HEK293 (cell line): ENCODE measurements at regions not wholly inside any gene's neighbourhood (a gene's known extent, or its start where the extent isn't known, plus 50 kb on each side); places are given as distances from the start of the nearest gene placed in this dataset.

Experiments used
- CTCF ChIA-PET: fragments of 350-600 bp; formaldehyde crosslinking; extraction: SDS; loops from one replicate; lab custom pipeline; 2021; ENCODE audit warnings: antibody characterized with exemption; lab: Yijun Ruan, JAX
- POLR2A ChIA-PET: fragments of 300-600 bp; formaldehyde crosslinking; extraction: SDS; loops from one replicate; lab custom pipeline; 2020; ENCODE audit warnings: antibody characterized with exemption, inconsistent platforms; lab: Yijun Ruan, JAX
- H3K27ac ChIP-seq: fragments of 200-500 bp; sonication (Bioruptor generic); 2 replicates; pipeline ENCODE4 v1.5.1; 2014; ENCODE audit warnings: low read depth, low read length, control low read depth, inconsistent platforms; ENCODE audit errors: extremely low read depth
- H3K36me3 ChIP-seq, 2 experiments: fragments of 200-500 bp in 1 of 2; sonication (Bioruptor generic) in 1 of 2; 1 replicate in 1 of 2; 2 replicates in 1 of 2; pipeline ENCODE4 v1.5.1; 2014 to 2017; ENCODE audit warnings: inconsistent platforms in 2 of 2, low read length in 2 of 2; ENCODE audit not compliant: control insufficient read depth in 2 of 2, insufficient read depth in 1 of 2
- H3K4me1 ChIP-seq: fragments of 200-500 bp; sonication (Bioruptor generic); 2 replicates; pipeline ENCODE4 v1.5.1; 2014; ENCODE audit warnings: mild to moderate bottlenecking, low read length, inconsistent platforms; ENCODE audit not compliant: control insufficient read depth, insufficient read depth
- H3K4me3 ChIP-seq: 2 replicates; pipeline ENCODE4 v1.5.1; 2011; ENCODE audit warnings: low read depth, mild to moderate bottlenecking, control low read depth, low read length, moderate library complexity
- H3K9me3 ChIP-seq: fragments of 200-500 bp; sonication (Bioruptor generic); 2 replicates; pipeline ENCODE4 v1.5.1; 2014; ENCODE audit warnings: low read depth, low read length, inconsistent platforms; ENCODE audit not compliant: control insufficient read depth, insufficient read depth
- BCL11A ChIP-seq: fragments of 450-650 bp; formaldehyde crosslinking; IDR thresholded peaks from 2 replicates; pipeline ENCODE4 v1.5.1; 2016; ENCODE audit warnings: low read depth, missing biosample characterization, missing genetic modification characterization
- INSM2 ChIP-seq: fragments of 450-650 bp; formaldehyde crosslinking; IDR thresholded peaks from 2 replicates; pipeline ENCODE4 v1.5.1; 2016; ENCODE audit warnings: missing biosample characterization, missing genetic modification characterization
- MZF1 ChIP-seq: fragments of 450-650 bp; formaldehyde crosslinking; IDR thresholded peaks from 2 replicates; pipeline ENCODE4 v1.5.1; 2017; ENCODE audit warnings: missing biosample characterization, missing genetic modification characterization, borderline replicate concordance
- OVOL3 ChIP-seq: fragments of 450-650 bp; formaldehyde crosslinking; IDR thresholded peaks from 2 replicates; pipeline ENCODE4 v1.5.1; 2016; ENCODE audit warnings: missing biosample characterization, missing genetic modification characterization
- SCRT2 ChIP-seq: fragments of 450-650 bp; formaldehyde crosslinking; IDR thresholded peaks from 2 replicates; pipeline ENCODE4 v1.5.1; 2016; ENCODE audit warnings: missing biosample characterization, missing genetic modification characterization
- SP7 ChIP-seq: fragments of 450-650 bp; formaldehyde crosslinking; IDR thresholded peaks from 2 replicates; pipeline ENCODE4 v1.5.1; 2016; ENCODE audit warnings: missing biosample characterization, missing genetic modification characterization
- TCF7L2 ChIP-seq: IDR thresholded peaks from 2 replicates; pipeline ENCODE4 v1.6.1; 2011; ENCODE audit warnings: low read depth, mild to moderate bottlenecking, inconsistent platforms, low read length, moderate library complexity, borderline replicate concordance
- ZBTB1 ChIP-seq: fragments of 450-650 bp; formaldehyde crosslinking; IDR thresholded peaks from 2 replicates; pipeline ENCODE4 v1.5.1; 2016; ENCODE audit warnings: missing biosample characterization, missing genetic modification characterization
- ZBTB26 ChIP-seq: fragments of 450-650 bp; formaldehyde crosslinking; optimal IDR thresholded peaks from 2 replicates; pipeline ENCODE3; 2016; ENCODE audit warnings: missing biosample characterization, mild to moderate bottlenecking, missing genetic modification characterization
- ZBTB8A ChIP-seq: fragments of 450-650 bp; formaldehyde crosslinking; IDR thresholded peaks from 2 replicates; pipeline ENCODE4 v1.5.1; 2016; ENCODE audit warnings: missing biosample characterization, missing genetic modification characterization
- ZIC2 ChIP-seq: fragments of 450-650 bp; formaldehyde crosslinking; IDR thresholded peaks from 2 replicates; pipeline ENCODE4 v1.5.1; 2016; ENCODE audit warnings: missing biosample characterization, missing genetic modification characterization
- ZNF157 ChIP-seq: fragments of 450-650 bp; formaldehyde crosslinking; IDR thresholded peaks from 2 replicates; pipeline ENCODE4 v1.5.1; 2016; ENCODE audit warnings: missing biosample characterization, missing genetic modification characterization
- ZNF292 ChIP-seq: fragments of 450-650 bp; formaldehyde crosslinking; IDR thresholded peaks from 2 replicates; pipeline ENCODE4 v1.5.1; 2016; ENCODE audit warnings: low read depth, missing biosample characterization, missing genetic modification characterization, borderline replicate concordance
- ZNF501 ChIP-seq: fragments of 450-650 bp; formaldehyde crosslinking; IDR thresholded peaks from 2 replicates; pipeline ENCODE4 v1.5.1; 2016; ENCODE audit warnings: missing biosample characterization, missing genetic modification characterization
- ZNF645 ChIP-seq: fragments of 450-650 bp; formaldehyde crosslinking; IDR thresholded peaks from 2 replicates; pipeline ENCODE4; 2016; ENCODE audit warnings: missing biosample characterization, missing genetic modification characterization
- ZNF843 ChIP-seq: fragments of 450-650 bp; formaldehyde crosslinking; IDR thresholded peaks from 2 replicates; pipeline ENCODE4 v1.5.1; 2016; ENCODE audit warnings: missing biosample characterization, missing genetic modification characterization
- TF ChIP-seq, protein P1 (sequence below): fragments of 450-650 bp; formaldehyde crosslinking; IDR thresholded peaks from 2 replicates; pipeline ENCODE4 v1.5.1; 2017; ENCODE audit warnings: missing biosample characterization, missing genetic modification characterization
- TF ChIP-seq, protein P2 (sequence below): fragments of 450-650 bp; formaldehyde crosslinking; IDR thresholded peaks from 2 replicates; pipeline ENCODE4 v1.5.1; 2017; ENCODE audit warnings: missing biosample characterization, mild to moderate bottlenecking, missing genetic modification characterization, moderate library complexity

DNA sequence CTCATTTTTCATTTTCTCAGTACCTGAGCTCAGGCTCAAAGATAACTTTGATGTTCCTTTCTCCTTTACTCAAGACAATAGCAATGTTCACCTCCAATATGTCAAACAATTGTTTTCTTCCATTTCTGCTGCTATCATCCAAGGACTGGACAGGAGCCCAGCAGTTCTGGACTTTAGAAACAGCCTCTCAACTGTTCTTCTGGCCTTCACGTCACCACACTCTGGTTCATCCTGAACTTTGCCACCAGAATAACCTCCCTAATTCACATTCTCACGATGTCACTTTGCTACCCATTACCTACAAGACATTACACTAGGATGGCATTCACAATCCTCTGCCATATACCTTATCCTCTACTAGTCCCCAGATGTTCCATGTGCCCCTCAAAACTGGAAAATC, 60.6 kb upstream of the PLEKHG1 start:
- peaks cover 10% of the 10 kb centered on the region for H3K4me1 ChIP-seq
- TF ChIP-seq SCRT2 = no peak
- no peak for TF ChIP-seq OVOL3 (tag by site-specific recombination)
- TF ChIP-seq ZNF157 (tag by site-specific recombination) = no peak
- TF ChIP-seq, protein P1, sequence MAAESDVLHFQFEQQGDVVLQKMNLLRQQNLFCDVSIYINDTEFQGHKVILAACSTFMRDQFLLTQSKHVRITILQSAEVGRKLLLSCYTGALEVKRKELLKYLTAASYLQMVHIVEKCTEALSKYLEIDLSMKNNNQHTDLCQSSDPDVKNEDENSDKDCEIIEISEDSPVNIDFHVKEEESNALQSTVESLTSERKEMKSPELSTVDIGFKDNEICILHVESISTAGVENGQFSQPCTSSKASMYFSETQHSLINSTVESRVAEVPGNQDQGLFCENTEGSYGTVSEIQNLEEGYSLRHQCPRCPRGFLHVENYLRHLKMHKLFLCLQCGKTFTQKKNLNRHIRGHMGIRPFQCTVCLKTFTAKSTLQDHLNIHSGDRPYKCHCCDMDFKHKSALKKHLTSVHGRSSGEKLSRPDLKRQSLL = no peak
- no peak for TF ChIP-seq TCF7L2
- no peak for TF ChIP-seq MZF1 (tag by site-specific recombination)
- TF ChIP-seq SP7 (tag by site-specific recombination) = no peak
- TF ChIP-seq ZNF843 = no peak
- no peak for TF ChIP-seq ZNF501 (tag by site-specific recombination)
- TF ChIP-seq ZBTB1 (tag by site-specific recombination) = no peak
- TF ChIP-seq BCL11A (tag by site-specific recombination) = no peak
- no peak for TF ChIP-seq ZIC2 (tag by site-specific recombination)
- TF ChIP-seq ZNF645 = no peak
- no peaks in the 10 kb centered on the region for H3K9me3 ChIP-seq
- no peak overlapping the region for H3K27ac ChIP-seq
- H3K4me3 ChIP-seq = no peak overlapping the region
- CTCF ChIA-PET = no interaction called here
- no peaks in the 10 kb centered on the region for H3K36me3 ChIP-seq
- POLR2A ChIA-PET = no interaction called here

DNA sequence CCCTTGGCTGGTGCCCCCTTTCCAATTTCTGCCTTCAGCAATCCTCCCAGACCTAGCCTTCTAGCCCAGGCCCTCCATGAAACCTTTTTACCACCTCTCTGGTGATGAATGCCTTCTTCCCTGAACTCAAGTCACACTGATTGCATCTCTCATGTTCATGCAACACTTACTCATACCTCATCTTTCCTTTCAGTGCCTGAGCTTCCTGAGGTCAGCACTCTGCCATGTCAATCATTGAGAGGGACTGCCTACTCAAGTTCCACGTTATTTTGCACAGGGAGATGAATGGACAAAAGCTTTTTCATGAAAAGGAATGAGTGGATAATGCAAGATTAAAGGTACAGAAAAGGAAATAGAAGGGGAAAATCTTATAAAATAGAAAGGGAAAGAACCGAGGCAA, 60.1 kb upstream of the PLEKHG1 start:
- no peaks in the 10 kb centered on the region for H3K9me3 ChIP-seq
- ChIA-PET CTCF (no interaction called here), POLR2A (no interaction called here)

More for the DNA sequence above, 60.1 kb upstream of the PLEKHG1 start:
- Histone ChIP-seq H3K4me3 (no peak overlapping the region), H3K4me1 (peaks cover 10% of the 10 kb centered on the region), H3K36me3 (no peaks in the 10 kb centered on the region), H3K27ac (no peak overlapping the region)
- no peak for TF ChIP-seq ZNF292
- TF ChIP-seq, protein P2, sequence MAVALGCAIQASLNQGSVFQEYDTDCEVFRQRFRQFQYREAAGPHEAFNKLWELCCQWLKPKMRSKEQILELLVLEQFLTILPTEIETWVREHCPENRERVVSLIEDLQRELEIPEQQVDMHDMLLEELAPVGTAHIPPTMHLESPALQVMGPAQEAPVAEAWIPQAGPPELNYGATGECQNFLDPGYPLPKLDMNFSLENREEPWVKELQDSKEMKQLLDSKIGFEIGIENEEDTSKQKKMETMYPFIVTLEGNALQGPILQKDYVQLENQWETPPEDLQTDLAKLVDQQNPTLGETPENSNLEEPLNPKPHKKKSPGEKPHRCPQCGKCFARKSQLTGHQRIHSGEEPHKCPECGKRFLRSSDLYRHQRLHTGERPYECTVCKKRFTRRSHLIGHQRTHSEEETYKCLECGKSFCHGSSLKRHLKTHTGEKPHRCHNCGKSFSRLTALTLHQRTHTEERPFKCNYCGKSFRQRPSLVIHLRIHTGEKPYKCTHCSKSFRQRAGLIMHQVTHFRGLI = no peak
- TF ChIP-seq INSM2 (tag by site-specific recombination) = no peak
- no peak for TF ChIP-seq ZBTB26 (tag by site-specific recombination)
- TF ChIP-seq ZBTB8A = no peak
